Activated CD4-positive, alpha-beta T cell treated with anti-CD3 and anti-CD28 coated beads, Interleukin-2, amount 50 U/mL, for 1 hour (primary cell): ENCODE measurements at regions not wholly inside any gene's neighbourhood (a gene's known extent, or its start where the extent isn't known, plus 50 kb on each side); places are given as distances from the start of the nearest gene placed in this dataset.
"Not testable (repeated sequence)": the region's sequence is repeated elsewhere in the genome, so short reads cannot be mapped to it uniquely, and the experiment has no call there.

ENCODE experiments used
- DNase-seq: peaks from one replicate; pipeline ENCODE4 v3.0.0-alpha.2; 2020

DNA sequence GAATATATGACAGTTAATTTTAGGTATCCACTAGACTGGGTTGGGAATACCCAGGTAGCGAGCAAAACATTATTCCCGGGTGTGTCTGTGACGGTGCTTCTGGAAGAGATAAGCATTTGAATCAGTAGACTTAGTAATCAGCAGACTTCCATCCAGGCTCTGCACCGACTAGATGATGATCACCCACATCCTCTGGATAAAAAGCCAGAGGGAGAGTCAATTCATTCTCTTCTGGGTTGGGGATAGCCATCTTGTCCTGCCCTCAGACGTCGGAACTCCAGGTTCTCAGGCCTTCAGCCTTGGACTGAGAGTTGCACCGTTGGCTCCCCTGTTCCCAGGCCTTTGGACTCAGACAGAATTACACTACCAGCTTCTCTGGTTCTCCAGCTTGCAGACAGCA is 168.0 kb downstream of the PHLDA1 start:
- no peak for DNase-seq

DNA sequence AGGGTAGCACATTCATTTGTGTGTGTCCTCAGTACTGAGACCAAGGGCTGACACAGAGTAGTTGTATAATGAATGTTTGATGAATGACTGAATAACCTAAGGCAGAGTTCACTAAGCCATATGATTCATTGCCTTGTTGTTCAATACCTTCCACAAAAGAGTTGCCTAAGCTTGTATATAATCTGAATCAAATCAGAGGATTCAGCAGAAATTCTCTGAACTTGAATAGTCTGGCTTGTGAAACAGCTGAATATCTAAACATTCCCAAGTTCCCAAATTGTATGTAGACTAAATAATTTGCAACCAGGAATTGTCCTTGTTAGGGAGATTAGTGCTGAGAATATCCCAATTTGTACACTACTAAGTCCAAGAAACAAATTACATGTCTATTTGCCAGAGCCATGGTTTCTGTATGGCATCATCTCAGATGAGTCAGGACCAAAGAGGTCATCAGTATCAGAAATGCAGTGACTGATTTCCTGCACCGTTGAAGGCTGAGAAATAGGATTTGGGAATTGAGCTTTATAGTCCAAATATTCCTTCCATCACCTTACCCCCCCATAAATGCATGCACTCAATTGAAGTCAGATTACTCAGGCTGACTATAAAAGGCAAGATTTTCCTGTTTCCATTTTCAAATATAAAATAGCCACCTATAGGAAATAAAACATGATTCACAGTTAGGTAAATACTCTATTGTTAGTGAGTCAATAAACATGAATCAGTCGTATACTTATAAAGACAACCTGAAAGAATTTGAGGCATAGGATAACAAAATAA is 168.7 kb downstream of the PHLDA1 start:
- no peak for DNase-seq

DNA sequence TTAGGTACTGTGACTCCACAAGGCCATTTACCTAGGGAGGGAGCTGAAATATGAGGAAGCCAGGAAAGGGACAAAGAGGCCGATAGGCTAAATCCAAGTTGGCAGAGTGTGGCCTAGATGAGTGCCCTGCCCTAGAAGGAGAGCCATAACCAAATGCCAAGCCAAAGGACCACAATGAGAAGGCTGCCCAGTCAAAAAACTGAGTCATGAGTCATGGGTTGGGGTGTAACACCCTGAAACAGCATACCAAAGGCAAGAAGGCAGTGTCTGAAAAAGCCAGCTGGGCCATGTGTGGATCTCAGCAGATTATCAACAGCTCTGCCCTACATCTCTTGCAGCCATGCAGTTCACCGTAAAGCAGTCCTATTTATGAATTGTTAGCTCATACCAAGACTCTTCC is 171.7 kb downstream of the PHLDA1 start:
- DNase-seq: no peak

DNA sequence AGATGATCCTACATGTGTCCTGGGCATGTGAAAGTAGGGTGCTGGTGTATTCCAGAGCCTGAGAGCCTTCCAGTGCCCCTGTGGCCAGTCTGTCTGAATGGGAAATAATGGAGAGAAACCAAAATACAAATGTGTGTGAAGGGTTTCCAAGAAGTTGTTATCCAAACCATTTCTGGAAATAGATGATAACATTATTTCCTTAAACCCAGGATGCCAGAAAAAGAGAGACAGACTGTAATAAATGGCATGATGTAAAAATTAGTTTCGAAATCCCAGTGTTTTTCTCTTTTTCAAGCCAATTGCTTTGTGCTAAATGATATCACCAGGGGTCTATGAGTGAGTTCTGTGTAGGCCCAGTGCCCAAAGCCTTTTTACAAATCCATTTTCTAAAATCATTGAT is 175.3 kb downstream of the PHLDA1 start:
- no peak for DNase-seq

DNA sequence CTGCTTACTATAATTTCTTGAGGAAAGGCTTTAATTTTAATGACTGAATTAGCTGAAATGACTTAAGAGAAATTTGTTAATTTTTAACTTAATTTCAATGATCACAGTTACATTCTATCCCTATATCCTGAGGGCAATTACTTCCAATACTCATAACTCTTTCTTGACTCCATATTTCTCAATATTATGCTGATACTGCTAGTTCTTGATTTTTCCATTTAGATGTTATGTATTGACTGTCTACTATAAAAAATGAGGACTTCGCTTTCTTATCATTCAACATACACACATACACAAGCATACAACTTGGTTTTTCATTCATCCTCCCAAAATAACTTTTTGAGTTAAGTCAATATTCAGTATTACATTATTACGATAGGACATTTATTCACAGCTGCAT is 176.2 kb downstream of the PHLDA1 start:
- no peak for DNase-seq

DNA sequence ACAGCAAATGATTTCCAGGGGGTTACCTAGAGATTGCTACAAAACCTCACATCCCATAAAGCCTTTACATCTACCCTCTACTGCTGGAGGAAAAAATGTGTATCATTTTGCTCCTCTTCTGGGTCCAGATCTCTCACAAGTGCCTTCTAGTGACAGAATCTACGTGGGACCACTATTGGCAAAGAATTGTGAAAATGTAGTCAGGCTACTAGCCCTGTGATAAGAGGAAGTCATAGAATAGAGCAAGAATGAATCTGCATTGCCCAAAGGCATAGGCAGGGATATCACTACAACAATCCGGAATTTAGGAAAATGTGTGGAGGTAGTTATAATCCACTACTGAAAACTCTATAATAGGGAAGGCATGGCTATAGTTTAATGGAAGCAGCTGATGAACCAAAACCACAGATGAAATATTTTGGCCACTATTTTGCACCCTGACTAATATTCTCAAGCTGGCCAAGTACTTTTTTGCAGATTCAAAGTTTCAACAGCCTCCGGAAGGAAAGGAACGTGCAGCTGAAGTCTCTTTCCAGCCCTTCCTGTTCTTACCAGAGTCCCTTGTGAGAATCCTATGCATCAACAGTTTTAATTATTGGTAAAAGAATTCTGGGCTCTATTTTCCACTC is 176.8 kb downstream of the PHLDA1 start:
- no peak for DNase-seq

DNA sequence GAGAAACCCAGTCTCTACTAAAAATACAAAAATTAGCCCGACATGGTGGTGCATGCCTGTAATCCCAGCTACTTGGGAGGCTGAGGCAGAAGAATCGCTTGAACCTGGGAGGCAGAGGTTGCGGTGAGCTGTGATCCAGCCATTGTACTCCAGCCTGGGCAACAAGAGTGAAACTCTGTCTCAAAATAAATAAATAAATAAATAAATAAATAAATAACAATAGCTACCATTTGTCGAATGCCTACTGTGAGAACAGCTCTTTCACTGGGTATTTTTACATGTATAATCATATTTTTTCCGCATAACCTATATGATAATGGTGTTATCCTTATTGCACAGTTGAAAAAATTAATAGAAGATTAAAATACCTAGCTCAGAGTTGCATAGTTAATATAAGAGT is 177.4 kb downstream of the PHLDA1 start:
- DNase-seq: not testable (repeated sequence)

DNA sequence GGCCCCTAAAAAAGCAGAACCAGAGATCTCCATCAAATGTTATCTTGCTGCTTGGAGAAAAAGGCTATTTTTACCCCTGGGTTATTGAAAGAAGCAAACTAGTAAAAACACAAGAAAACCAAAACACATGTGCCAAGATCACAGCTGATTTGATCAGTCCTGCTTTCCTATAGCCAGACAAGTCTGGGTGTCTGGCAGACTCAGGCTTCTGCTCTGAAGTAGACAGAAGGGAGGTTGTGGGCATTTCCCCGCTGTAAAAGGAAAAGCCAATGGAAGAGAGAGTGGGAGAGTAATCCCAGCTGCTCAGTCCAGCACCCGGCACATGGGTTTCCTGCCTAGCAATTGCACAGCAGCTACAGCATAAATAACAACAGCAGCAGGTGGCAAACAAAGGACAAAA is 177.9 kb downstream of the PHLDA1 start:
- no peak for DNase-seq

DNA sequence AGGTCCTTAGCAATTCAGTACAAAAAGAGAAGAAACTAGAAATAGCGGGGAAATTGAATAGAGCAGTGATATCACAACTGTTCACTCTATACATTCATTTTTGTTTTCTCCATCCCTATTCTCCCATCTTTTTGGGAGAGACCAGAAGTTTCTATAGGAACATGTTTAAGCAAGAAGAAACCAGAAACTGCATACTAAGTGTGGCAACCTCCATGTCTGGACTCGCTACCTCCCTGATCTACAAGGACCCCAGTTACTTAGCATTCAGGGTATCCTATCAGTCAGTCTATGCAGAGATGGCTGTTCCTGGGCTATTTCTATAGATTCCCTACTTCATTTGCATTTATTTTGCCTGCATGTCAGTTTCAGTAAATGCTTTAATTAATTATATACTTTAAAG is 178.6 kb downstream of the PHLDA1 start:
- DNase-seq: no peak

DNA sequence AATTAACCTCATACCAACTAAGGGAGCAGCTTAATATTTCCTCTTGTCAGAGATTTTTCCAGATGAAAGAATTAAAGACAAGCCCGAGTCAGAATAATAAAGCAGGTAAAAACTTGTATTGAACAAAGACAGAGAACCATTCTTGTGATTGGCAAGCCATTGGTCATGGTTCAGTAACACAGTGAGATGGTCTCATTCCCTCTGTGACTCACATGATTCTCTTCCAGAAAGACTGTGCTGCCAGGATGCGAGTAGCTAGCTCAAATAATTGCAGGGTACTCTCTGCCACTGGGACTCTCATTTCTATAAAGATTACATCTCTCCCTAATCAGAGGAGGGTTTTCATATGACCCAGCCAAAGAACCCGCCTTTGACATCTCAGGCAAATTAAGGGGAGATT is 179.4 kb downstream of the PHLDA1 start:
- no peak for DNase-seq

DNA sequence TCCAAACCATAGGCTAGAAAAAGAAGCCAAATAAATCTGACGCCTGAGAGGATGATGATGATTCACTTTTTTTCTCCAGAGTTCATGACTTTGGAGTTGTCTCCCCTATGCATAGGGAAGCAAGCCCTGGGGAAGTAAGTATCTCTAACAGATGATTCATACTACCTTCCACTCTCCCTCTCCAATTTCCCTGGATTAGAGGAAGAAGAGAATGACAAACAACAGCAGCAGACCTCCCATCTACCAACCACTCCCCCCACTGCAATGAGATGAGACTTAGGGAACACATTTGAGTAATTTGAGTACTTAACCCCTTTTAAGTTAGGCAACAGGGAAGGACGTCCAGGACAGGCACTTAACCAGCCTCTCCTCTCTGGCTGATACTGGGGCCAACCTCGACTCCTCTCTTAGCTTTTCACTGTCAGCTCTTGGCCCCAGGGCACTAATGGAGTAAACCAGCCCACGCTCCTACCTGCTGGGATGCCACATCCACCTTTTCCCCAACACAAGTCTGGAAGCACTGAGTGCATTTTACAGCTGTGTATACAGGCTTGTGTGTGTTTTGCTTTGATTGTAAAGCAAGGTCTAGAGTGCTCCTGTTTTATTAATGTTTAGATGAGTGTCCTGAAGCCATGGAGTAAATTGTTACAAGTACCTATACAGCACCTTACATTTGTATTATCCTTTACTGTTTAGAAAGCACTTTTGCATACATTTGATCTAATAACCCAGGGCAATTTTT is 180.7 kb downstream of the PHLDA1 start:
- DNase-seq: no peak

DNA sequence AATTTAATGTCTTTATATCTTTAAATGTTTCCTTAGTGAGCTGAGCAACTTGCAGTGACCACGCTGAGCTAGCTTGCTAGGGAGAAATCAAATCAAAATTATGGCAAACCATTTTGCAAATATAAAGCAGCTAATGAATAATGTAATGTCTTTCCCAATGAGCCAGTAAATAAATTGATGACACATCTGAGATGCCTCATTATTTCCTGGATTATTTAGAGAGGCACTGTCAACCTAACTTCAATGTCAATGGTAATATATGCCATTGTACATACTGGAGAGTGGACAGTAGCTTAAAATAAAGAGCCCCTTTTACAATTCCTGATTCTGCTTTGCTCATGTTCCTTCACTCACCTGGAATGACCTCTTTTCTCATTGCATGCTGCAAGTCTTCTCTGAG is 182.6 kb downstream of the PHLDA1 start:
- no peak for DNase-seq

DNA sequence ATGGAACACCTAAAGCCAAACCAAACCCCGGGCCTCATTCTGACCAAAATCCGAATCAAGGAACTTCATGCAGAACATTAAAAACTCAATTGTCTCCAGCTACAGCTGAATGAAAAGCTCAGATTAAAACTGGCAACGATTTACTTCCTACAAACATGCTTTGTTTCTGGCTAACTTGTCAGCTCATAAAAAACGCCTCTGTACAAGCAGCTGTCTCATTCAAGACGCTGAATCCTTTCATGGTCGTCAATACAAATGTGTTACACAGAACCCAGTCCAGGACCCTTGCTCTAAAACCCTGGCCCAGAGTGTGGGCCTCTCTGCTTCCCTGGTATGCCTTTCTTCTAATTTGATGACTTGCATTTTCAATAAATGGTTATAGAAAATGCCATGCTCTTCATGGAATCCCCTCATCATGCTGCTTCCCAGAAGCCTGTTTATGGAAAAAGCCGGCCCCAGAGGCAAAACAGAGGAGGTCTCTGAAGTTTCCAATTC is 183.1 kb downstream of the PHLDA1 start:
- no peak for DNase-seq

DNA sequence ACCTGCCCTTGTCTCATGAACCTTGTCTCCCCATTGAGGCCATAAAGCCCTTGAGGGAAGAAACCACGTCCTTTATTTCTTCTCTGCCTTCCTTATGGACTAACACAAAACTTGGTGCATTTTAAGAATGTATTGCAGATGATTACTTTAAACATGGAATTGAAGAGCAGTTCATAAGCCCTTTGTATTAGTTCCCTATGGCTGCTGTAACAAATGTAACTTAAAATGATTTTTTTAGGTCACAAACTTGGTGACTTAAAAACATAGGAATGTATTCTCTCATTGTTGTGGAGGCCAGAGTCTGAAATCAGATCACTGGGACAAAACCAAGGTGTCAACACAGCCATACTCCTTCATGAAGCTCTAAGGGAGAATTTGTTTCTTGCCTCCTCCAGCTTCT is 185.5 kb downstream of the PHLDA1 start:
- DNase-seq: no peak

DNA sequence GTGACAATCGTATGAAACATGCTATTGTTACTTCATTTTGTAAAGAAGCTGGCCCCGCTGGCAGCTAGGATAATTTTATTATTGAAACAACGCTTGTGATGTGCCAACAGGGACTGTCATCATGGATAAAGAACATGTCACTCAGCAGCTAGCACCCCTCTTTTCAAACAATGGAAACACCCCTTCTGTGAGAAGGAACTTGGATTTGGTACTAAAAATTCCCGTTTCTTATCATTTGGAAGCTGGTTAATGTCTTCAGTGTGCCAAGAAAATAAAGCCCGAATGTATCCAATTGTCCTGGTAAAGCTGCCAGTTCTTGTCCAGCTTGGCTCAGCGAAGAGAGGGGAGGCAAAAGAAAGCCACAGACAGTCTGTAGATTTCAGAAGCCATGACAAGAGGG is 186.6 kb downstream of the PHLDA1 start:
- DNase-seq: no peak

DNA sequence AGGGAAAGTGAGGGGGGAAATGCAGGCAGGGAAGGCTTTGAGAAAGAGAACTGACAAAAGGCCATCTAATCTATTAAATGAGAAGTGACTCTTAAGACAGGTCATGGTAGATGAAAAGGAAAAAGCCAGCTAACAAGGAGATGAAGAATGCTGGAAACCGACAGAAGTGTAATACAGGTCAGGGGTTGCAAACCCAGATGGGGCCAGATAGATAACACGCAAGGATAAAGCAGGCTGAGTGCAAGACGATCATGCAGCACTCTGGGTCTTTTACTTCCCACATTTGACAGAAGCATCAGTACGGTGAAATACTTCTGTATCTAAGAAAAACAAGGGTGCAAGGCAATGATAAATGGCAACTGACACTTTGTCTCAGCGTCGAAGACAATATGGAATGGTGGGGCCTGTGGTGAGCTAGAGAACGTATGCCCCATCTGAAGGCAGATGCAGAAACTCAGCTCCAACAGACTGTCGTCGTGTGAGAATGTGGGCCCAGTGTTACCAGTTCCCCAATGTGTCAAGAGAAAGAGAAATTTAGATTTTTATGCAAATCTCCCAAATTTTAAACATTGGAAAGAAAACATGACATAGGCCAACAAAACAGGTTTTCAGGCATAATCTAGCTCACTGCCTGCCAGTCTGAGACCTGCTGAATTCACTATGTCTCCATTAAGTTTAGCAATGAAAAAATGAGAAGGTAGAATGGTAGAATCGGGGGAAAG is 187.4 kb downstream of the PHLDA1 start:
- no peak for DNase-seq

DNA sequence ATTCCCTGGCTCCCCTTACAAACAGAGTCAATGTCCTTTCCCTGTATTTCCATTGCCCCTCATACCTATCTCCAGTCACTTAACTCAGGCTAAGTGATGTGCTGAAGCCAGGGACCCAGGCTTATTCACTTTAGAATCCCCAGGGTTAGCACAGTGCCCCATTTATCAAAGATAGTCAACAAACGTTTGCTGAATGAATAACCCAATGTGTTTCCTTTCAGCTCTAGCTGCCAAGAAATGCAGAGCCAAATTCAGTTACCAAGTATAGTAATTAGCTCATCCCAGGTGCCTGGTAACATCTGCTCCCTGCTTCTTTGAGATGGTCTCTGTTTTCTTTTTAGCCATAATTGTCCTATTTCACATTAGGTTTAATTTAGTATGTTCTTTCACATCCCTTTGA is 189.5 kb downstream of the PHLDA1 start:
- no peak for DNase-seq

DNA sequence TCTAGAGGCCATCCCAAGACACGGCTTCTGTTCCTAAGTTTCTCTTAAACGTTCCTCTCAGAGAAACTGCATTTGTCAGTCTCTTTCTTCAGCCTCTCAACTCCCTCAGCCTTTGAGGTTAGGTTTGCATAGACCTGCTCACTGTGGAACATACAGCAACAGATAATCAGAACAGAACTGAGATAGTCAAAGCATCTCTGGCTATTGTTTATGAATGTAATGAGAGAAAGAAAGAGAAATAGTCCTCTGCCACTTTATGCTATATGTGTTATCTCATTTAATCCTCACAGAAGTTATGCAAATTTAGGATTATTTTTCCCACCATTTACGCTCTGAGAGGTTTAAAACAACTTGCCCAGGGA is 190.6 kb downstream of the PHLDA1 start:
- DNase-seq: no peak

DNA sequence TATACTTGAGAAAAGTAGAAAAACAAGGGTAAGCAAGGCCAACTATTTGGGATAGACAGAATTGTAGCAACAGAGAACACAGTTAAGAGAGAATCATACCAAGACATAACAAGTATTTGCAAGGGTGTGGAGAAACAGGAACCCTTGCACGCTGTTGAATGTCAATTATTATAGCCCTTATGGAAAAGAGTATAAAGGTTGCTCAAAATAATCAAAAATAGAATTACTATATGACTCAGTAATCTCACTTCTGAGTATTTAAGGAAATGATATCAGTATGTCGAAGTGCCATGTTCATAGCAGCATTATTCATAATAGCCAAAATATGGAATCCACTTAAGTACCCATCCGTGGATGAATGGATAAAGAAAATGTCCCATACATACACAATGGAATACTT is 193.3 kb downstream of the PHLDA1 start:
- DNase-seq: no peak

DNA sequence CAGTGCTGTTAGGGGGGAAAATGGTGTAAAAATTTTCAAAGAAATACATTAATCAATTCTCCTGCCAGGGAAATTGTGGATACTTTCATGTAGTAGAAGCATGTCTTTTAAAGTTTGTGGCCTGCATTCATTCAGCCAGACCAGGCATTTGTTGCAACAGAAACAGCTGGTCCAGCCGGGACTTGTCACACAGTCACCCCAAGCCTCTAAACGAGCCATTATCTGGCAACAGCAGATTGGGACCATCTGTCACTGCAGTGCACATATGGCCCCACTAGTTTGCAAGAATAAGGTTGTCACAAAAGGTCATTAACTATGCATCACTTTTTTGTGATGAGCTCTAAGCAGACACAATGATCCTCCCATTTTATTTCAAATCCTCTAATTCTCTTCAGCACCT is 193.9 kb downstream of the PHLDA1 start:
- no peak for DNase-seq

DNA sequence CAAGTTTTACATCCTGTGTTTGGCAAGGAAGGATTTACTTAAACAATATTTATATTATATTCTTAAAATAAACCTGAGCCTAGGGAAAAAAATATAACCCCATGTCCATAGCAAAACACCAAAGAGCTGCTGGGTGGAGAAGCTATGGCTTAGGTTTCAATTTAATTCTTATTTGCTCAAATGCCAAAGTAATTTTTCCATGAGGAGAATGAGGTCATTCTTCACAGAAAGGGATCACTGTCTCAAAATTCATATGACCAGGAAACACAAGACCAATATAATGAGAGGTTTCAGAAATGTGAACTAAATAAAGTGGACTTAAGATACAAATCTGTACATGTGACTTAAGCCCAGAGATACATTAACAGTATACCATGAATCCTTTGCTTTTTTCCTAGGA is 195.0 kb downstream of the PHLDA1 start:
- no peak for DNase-seq

DNA sequence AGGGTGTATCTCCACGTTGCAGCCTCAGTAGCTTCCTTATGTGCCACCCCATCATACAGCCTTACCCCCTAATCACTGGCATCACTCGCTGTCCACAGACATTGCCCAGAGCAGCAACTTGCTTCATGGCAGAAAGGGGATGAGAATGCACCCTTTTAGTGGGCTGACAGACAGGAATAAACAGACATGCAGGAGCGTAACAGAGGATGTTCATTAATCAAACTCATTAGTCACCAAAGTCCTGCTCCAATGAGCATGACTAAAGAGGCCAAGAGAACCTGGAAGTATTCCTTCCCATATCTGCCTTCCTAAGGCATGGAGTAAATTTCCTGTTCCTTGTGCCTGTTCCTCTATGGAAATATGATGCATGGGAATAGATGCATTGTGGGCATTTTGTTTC is 197.0 kb downstream of the PHLDA1 start:
- no peak for DNase-seq

DNA sequence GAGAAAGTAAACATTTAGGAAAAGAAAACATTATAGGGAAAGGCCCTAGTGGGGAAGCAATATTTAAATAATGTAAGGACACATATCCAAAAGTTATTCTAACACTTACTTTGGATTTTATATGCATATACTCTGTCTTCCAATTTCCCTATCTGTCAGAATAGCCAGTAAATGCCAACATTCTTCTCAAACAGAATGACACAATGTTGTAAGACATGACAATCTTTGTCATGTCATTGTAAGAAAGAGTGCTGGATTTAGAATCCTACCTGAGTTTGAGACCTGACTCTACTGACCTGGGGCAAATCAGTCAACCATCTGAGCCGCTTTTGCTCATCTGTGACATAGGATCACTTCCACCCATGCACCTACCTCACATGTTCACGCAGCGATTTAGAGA is 198.3 kb downstream of the PHLDA1 start:
- no peak for DNase-seq

DNA sequence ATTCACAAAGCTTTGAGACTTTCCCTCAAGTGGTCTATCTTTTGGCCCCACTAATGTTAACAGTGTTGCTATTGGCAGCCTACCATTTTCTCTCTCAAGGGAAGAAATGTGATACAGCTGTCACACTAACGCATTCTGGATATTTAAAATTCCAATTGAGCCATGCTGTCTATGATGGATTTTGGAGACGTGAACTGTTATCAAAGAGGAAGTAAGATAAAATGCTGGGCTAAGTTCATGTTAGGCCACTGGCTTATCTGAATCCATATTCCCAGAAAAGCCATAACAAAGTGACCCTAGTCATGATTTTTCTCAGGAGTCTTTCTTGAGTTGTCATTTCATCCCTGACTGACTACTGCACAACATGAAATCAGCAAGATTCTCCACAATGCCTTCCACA is 200.2 kb downstream of the PHLDA1 start:
- no peak for DNase-seq
